Mucosa of descending colon (tissue), 3 donors: ENCODE measurements at regions not wholly inside any gene's neighbourhood (a gene's known extent, or its start where the extent isn't known, plus 50 kb on each side); places are given as distances from the start of the nearest gene placed in this dataset.

ENCODE experiments used
- ATAC-seq: fragments of 200-7000 bp; cut with Tn5 transposase; one replicate; pipeline ENCODE4 v1.9.1; 2020; ENCODE audit warnings: mild to moderate bottlenecking, moderate library complexity
- DNase-seq, 3 donors: peaks; one replicate each; pipeline ENCODE4 v3.0.0-alpha.2; 2020
- H3K36me3 ChIP-seq: fragments of 200-600 bp; one replicate; pipeline ENCODE4 v1.8.0; 2021; ENCODE audit warnings: low read depth, mild to moderate bottlenecking
- H3K4me1 ChIP-seq: fragments of 200-600 bp; one replicate; pipeline ENCODE4 v1.8.0; 2021; ENCODE audit warnings: low read depth, mild to moderate bottlenecking
- H3K4me3 ChIP-seq: fragments of 200-600 bp; one replicate; pipeline ENCODE4 v1.8.0; 2021; ENCODE audit warnings: mild to moderate bottlenecking
- H3K9me3 ChIP-seq: fragments of 200-600 bp; one replicate; pipeline ENCODE4 v1.8.0; 2021; ENCODE audit warnings: mild to moderate bottlenecking
- intact Hi-C, 2 donors: fragments of 100-400 bp; cut with DNase I in 1 of 2; cut with micrococcal nuclease in 1 of 2; formaldehyde crosslinking; loops; one replicate each; pipeline versions ENCODE4 v1.11.0 to v1.11.1; 2022; cut with DNase I, micrococcal nuclease
- TF ChIP-seq, protein P1 (sequence below): fragments of 200-600 bp; IDR thresholded peaks from one replicate; pipeline ENCODE4 v1.8.0; 2022; ENCODE audit warnings: antibody characterized with exemption, mild to moderate bottlenecking
- donor health status: DM: no; HTN: no; CAD: no; lungs with moderate emphysema.
- donor health status: DM: no; HTN: no; CAD: no.
- donor health status: DM: no; HTN: yes; CAD: no.

DNA sequence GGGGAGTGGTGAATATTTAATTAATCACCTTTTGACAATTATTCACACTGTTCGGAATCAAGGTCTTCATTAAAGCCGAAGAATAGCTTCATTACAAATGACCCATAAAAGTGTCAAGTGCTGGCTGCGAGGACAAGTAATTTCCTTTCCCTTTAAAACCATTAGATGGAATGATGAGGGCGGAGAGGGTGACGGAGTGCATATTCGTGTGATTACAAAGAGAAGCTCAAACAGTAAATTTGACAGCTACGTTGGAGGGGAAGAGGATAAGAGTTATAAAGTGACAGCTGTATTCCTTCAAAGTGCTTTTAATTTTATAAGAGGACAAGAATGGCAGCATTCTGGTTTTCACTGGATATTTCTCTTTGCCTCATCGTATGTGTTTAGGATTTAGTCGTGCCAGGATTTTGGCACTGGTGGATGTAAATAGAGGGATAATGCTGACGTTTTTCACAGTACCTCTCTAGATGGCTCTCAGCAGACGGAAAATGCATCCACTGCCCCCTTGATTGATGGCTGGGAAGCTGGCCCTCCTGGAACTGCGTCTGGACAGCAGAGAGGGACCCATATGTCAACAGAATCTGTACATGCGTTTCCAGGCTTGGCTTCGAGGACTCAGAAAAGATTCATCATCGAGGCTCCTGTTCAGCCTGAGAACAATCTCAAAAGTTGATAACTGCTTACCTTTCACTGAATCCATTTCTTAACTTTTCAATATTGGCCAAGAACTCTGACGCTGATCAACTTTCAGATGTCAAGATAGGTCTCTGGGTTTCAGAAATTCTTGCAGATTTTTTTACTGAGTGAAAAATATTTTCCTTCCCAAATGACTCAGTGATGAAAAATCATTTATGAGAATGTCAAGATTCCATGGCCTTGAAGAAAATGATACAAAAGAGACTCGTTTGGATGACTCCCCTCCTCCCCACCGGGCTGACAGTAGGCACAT is 50.4 kb upstream of the IRX2 start:
- DNase-seq (no peak), ATAC-seq (no peak)
- Histone ChIP-seq H3K36me3 (no peaks in the 10 kb centered on the region), H3K4me3 (no peak overlapping the region), H3K4me1 (no peaks in the 10 kb centered on the region), H3K9me3 (no peaks in the 10 kb centered on the region)
- intact Hi-C loops = no loop called here
- TF ChIP-seq, protein P1, sequence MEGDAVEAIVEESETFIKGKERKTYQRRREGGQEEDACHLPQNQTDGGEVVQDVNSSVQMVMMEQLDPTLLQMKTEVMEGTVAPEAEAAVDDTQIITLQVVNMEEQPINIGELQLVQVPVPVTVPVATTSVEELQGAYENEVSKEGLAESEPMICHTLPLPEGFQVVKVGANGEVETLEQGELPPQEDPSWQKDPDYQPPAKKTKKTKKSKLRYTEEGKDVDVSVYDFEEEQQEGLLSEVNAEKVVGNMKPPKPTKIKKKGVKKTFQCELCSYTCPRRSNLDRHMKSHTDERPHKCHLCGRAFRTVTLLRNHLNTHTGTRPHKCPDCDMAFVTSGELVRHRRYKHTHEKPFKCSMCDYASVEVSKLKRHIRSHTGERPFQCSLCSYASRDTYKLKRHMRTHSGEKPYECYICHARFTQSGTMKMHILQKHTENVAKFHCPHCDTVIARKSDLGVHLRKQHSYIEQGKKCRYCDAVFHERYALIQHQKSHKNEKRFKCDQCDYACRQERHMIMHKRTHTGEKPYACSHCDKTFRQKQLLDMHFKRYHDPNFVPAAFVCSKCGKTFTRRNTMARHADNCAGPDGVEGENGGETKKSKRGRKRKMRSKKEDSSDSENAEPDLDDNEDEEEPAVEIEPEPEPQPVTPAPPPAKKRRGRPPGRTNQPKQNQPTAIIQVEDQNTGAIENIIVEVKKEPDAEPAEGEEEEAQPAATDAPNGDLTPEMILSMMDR = no peak
